ENCODE measurements at regions not wholly inside any gene's neighbourhood (a gene's known extent, or its start where the extent isn't known, plus 50 kb on each side); places are given as distances from the start of the nearest gene placed in this dataset.

- no peak for TF ChIP-seq CTCF (IDR thresholded peaks at IDR 0.05)
Observed at GRCh38 chr20:5492937-5493336, 117.9 kb downstream of the GPCPD1 start.

GRCh38 chr20:5491455-5491854, 119.4 kb downstream of the GPCPD1 start:
- TF ChIP-seq CTCF (IDR thresholded peaks at IDR 0.05) = no peak

DNA sequence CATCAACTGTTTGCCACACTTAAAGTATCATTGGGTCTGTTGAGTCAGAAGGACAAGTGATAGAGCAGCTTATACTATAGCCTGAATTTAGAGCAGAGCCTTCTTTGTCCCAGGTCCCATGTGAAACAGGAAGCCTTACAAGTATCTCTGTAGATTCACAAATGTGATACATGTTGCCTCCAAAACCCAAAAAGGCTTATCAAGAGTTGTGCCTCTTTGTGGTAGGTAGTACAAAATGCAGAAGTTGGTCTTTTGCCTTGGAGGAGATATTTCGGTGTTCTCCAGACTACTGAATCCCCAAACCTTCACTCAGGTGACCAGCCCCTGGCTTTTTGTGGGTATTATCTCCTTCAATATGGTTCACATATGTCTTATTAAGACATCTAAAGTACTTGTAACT, 121.2 kb downstream of the GPCPD1 start:
- no peak for TF ChIP-seq CTCF (IDR thresholded peaks at IDR 0.05)

- TF ChIP-seq CTCF (IDR thresholded peaks at IDR 0.05) = no peak
Observed at GRCh38 chr20:5488823-5489222, 122.0 kb downstream of the GPCPD1 start.

GRCh38 chr20:5486377-5487054, 124.3 kb downstream of the GPCPD1 start:
- TF ChIP-seq CTCF (IDR thresholded peaks at IDR 0.05) = no peak

DNA sequence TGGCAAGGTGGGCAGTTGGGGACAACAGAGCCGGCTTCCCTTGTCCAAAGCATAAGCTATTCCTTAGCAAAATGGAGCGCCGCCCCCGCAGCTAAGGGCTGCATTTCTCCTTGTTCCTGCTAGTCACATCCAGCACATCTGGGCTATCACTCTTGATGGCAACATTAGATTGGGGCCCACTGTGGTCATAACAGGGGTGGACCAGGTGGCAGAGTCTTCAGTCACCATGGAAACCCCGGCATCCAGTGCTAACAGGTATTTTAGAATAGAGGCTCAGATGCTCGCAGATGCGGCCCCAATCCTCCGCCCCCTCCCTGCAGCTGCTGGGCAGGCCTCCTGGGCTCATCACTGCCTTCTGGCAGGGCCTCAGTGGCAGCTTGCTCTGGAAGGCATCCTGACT, 125.9 kb downstream of the GPCPD1 start:
- TF ChIP-seq CTCF (IDR thresholded peaks at IDR 0.05) = no peak

GRCh38 chr20:5484346-5484745, 126.5 kb downstream of the GPCPD1 start:
- no peak for TF ChIP-seq CTCF (IDR thresholded peaks at IDR 0.05)

DNA sequence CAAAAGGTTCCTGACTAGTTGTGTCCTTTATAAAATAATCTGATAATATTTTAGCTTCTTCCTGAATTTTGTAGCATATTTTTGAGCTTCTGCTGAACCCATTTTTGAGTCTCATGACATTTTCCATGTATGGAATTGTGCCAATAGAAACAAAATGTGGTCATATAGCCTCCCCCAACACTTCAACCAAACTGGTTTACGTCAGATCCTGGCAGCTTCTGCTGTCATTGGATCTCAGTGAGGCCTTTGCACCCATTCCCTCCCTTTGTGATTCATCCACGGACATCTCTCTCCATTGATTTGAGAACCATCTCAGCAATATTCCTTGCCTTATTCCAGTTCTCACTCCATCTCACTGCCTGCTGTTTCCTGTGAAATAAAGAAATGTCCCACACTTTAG, 128.0 kb downstream of the GPCPD1 start:
- TF ChIP-seq CTCF (IDR thresholded peaks at IDR 0.05) = no peak
